ENCODE measurements at regions not wholly inside any gene's neighbourhood (a gene's known extent, or its start where the extent isn't known, plus 50 kb on each side); places are given as distances from the start of the nearest gene placed in this dataset.
"Not testable (repeated sequence)": the region's sequence is repeated elsewhere in the genome, so short reads cannot be mapped to it uniquely, and the experiment has no call there.

DNA sequence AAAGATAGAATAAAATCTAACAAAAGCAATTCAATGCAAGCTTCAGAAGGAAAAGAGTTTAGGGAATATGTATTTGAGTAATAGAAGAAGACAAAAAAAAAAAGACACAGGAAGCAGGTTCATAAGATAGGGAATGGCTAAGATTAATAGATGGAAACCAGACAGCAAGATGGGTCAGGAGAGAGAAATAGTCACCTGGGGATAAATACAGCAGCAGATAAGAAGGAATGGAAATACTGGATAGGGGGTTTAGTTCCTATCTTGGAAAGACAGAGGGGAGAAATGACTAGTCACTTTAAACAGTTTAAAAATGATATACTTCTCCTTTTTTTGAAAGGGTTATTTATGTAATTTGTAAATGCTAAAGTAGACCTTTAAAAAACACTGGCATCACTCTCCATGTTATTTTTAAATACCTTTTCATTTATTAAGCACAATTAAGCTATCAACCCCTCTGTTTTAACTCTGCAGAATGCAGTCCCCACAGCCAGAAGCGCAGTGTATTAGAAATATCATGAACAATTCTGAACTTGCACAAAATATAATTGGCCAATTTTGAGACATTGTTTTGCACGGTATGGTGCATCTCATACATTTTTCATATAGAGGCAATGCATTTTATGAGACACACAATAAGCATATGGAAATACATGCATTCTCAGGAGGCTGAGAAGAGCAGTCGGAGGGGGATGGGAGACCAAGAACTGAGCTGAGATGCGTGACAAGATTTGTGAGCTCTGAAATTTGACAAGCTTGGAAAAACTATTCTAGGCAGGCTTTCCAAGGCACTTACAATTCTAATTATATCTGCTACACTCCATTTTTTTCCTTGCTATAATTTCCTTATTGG lies 303.4 kb upstream of the PRICKLE1 start:
- in situ Hi-C loops (cut with HindIII; ENCODE audit: low sequenced_read_pairs) = no loop called here

GRCh38 chr12:42887657-42888056 lies 298.1 kb upstream of the PRICKLE1 start:
- in situ Hi-C loops (cut with HindIII; ENCODE audit: low sequenced_read_pairs) = no loop called here

GRCh38 chr12:42886160-42886559 lies 296.6 kb upstream of the PRICKLE1 start:
- in situ Hi-C loops (cut with HindIII; ENCODE audit: low sequenced_read_pairs) = no loop called here

DNA sequence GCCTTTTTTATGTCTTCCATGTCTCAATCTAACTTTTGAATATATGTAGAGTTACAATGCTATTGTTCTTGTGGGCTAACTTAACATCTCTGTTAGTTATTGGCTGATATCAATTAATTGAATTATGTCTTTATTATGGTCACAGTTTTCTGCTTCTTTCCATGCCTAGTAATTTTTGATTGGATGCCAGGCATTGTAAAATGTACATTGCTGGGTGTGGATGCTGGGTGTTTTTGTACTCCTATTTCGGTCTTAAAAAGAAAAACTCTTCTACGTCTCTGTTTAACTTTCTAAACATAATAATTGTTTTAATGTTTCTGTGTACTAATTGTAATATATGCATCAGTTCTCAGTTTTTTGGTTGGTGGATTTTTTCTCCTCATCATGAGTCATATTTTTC lies 296.1 kb upstream of the PRICKLE1 start:
- in situ Hi-C loops (cut with HindIII; ENCODE audit: low sequenced_read_pairs) = no loop called here

- in situ Hi-C loops (cut with HindIII; ENCODE audit: low sequenced_read_pairs) = no loop called here
Observed at GRCh38 chr12:42884116-42884515, 294.6 kb upstream of the PRICKLE1 start.

DNA sequence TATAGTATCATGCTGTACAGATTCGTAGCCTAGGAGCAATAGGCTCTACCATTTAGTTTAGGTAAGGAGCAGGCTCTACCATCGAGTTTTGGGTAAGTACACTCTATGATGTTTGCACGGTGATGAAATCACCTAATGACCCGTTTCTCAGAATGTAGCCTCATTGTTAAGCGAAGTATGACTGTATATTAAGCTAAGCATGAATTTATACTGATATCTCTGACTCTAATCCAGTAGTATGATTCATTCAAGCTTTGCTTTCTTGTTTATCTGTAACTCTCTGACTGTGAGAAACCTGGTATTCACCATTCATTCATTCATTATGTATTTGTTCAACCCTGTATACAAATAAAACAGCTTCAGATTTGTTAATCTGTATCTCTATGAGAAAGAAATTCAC lies 283.9 kb upstream of the PRICKLE1 start:
- in situ Hi-C loops (cut with HindIII; ENCODE audit: low sequenced_read_pairs) = no loop called here

DNA sequence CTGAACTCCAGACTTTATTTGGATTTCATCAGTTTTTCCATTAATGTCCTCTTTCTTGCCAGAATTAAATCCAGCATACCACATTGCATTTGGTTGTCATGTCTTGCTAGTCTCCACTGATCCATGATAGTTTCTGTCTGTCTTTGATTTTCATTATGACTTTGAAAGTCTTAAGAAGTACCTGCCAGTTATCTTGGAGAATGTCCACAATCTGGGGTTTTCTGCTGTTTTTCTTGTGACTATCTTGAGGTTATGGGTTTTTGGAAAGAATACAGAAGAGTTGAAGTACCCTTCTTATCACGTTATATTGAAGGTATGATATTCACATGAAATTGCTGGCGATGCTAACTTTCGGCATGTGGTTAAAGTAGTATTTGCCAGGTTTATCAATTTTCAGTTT lies 282.3 kb upstream of the PRICKLE1 start:
- in situ Hi-C loops (cut with HindIII; ENCODE audit: low sequenced_read_pairs) = no loop called here

- in situ Hi-C loops (cut with HindIII; ENCODE audit: low sequenced_read_pairs) = no loop called here
Observed at GRCh38 chr12:42868291-42868690, 278.7 kb upstream of the PRICKLE1 start.

GRCh38 chr12:42865282-42865681 lies 275.7 kb upstream of the PRICKLE1 start:
- in situ Hi-C loops (cut with HindIII; ENCODE audit: low sequenced_read_pairs) = no loop called here

DNA sequence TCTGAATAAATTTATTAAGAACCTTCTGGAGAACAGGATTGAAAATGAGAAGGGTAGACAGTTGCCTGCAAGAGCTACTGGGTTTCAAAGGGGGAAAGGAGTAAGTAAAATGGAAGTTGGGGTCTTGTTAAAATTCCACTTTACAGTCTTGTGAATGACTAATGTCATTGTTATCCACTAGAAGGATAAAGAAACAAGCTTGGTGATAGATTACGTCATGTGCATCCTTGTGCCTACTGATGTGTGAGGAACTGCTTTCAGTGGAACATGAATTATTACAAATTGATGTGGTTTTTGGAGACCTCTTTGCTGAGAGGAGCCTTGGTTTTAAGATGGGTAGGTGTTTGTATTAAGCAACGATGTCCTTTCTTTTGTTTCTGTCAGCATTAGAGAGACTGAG lies 272.5 kb upstream of the PRICKLE1 start:
- in situ Hi-C loops (cut with HindIII; ENCODE audit: low sequenced_read_pairs) = no loop called here

GRCh38 chr12:42860331-42860730 lies 270.8 kb upstream of the PRICKLE1 start:
- in situ Hi-C loops (cut with HindIII; ENCODE audit: low sequenced_read_pairs) = not testable (repeated sequence)

GRCh38 chr12:42859612-42860011 lies 270.1 kb upstream of the PRICKLE1 start:
- in situ Hi-C loops (cut with HindIII; ENCODE audit: low sequenced_read_pairs) = no loop called here

GRCh38 chr12:42857106-42857505 lies 267.6 kb upstream of the PRICKLE1 start:
- in situ Hi-C loops (cut with HindIII; ENCODE audit: low sequenced_read_pairs) = no loop called here

- in situ Hi-C loops (cut with HindIII; ENCODE audit: low sequenced_read_pairs) = no loop called here
Observed at GRCh38 chr12:42855362-42855950, 265.9 kb upstream of the PRICKLE1 start.

DNA sequence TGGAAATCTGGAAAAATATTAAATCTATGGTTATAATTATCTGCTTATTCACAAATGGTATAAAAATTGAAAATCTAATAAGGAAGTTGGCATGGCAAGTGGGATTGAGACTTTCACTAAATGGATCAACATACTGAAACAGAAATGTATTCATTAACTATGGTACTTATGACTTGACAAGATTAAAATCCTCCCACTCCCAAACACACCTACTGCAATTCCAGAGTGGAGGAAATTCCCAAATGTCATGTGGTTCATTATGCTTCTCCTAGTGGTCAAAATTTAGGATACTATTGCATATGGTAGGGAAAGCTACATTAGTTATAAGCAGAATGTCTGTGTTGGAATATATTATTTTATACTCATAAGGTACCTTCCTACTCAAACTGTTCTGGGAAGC lies 265.3 kb upstream of the PRICKLE1 start:
- in situ Hi-C loops (cut with HindIII; ENCODE audit: low sequenced_read_pairs) = no loop called here

DNA sequence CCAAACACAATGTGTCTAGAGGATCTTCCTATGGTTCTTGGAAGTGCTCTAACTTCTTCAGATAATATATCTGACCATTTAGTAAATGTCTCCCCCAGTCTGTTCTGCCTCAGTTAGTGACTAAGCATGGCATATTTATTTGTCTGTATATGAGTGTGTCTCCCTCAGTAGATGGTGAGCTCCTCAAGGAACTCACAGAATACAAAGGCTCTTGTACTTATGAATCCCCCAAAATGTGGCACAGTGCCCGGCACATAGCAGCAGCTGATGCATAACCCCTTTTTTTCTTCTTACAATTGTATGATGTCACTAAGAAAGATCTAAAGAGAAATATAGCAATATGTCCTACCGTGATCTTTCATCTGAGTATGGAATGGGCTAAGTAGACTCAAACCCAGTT lies 264.7 kb upstream of the PRICKLE1 start:
- in situ Hi-C loops (cut with HindIII; ENCODE audit: low sequenced_read_pairs) = no loop called here

DNA sequence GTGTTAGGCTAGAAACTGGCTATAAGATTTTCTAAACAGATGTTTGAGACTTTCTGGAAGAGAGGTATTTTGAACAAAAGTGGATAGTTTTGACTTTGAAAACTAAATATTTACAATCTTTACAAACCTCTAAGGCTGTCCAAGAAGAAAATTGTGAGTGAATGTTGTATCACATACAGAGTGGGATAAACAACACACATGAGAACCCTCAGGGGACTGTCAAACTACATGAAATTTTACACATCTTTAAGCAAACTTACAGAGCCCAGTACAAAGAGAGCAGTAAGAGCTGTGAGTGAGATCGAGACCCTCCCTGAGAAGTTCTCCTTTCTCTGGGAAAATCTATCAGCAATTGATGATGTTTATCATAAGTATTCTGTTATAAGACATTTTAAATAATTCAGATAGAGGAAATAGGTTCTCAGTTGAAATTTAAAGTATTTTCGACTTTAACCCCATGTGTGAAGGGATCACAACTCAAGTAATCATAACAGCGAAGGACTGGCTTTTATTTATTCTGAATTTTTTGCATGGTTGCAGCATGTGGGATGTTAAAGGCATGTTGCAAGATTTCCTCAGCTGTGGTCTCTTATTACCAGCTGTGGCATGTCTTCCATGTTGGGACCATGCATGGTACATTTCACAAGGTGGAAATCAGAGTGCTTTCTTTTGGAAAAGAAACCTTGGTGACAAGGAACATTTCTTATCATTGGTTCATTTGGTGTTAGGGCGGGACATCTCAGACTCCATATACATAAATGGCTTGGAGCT lies 264.0 kb upstream of the PRICKLE1 start:
- in situ Hi-C loops (cut with HindIII; ENCODE audit: low sequenced_read_pairs) = no loop called here

GRCh38 chr12:42846782-42847181 lies 257.2 kb upstream of the PRICKLE1 start:
- in situ Hi-C loops (cut with HindIII; ENCODE audit: low sequenced_read_pairs) = no loop called here

DNA sequence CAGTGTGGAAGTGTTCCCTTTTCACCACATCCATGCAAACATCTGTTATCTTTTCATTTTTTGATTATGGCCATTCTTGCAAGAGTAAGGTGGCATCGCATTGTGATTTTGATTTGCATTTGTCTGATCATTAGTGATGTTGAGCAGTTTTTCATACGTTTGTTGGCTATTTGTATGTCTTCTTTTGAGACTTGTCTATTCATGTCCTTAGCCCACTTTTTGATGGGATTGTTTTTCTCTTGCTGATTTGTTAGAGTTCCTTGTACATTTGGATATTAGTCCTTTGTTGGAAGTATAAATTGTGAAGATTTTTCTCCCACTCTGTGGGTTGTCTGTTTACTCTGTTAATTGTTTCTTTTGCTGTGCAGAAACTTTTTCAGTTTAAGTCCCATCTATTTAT lies 244.5 kb upstream of the PRICKLE1 start:
- in situ Hi-C loops (cut with HindIII; ENCODE audit: low sequenced_read_pairs) = no loop called here

DNA sequence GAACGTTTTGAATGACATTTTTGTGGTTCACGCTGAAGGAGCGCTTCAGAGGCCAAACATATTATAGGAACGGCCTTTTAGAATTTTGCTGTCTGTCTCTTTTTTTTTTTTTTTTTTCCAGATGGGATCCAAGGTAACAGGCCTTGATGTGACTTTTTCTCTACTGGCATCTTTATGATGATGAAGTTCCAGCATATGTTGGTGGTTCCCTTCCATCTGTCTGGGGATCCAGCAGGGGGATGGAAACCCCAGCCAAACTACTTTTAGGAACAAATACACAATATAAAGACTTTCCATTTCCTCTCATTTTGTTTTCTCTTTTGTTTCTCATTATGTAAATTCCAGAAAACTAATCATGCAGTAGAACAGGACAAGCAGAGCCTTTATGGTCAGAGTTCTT lies 239.3 kb upstream of the PRICKLE1 start:
- in situ Hi-C loops (cut with HindIII; ENCODE audit: low sequenced_read_pairs) = no loop called here

DNA sequence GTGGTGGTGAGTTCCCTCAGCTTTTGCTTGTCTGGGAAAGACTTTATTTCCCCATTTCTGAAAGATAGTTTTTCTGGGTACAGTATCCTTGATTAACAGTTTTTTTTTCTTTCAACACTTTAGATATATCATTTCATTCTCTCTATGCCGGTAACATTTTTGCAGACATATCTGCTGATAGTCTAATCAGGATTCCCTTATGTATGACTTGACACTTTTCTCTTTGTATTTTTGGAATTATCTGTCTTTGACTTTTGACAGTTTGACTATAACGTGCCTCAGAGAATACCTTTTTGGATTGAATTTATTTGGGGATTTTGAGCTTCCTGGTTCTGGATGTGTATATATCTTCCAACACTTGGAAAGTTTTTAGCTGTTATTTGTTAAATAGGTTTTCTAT lies 234.8 kb upstream of the PRICKLE1 start:
- in situ Hi-C loops (cut with HindIII; ENCODE audit: low sequenced_read_pairs) = loop anchor here (25.0 kb wide), 1 partner anchor 337 kb away; no protein-coding TSS in a partner anchor

- in situ Hi-C loops (cut with HindIII; ENCODE audit: low sequenced_read_pairs) = loop anchor here (25.0 kb wide), 1 partner anchor 336 kb away; no protein-coding TSS in a partner anchor
Observed at GRCh38 chr12:42823679-42824078, 234.1 kb upstream of the PRICKLE1 start.
